ENCODE measurements at regions not wholly inside any gene's neighbourhood (a gene's known extent, or its start where the extent isn't known, plus 50 kb on each side); places are given as distances from the start of the nearest gene placed in this dataset.

GRCh38 chr2:78940998-78941397 is 84.5 kb upstream of the REG3G start:
- in situ Hi-C loops (cut with MboI; ENCODE audit: low pct_ligation_motif_present in 1 of 4, low pct_unique_long_range_greater_than_20kb in 1 of 4, low sequenced_read_pairs in 3 of 4) = no loop called here
- WGBS, 2 donors (ENCODE audit: low coverage in 1 of 2) = 46 to 60% methylated on average over 2 to 6 of the region's 6 CpGs

GRCh38 chr2:78941751-78942150 is 83.8 kb upstream of the REG3G start:
- in situ Hi-C loops (cut with MboI; ENCODE audit: low pct_ligation_motif_present in 1 of 4, low pct_unique_long_range_greater_than_20kb in 1 of 4, low sequenced_read_pairs in 3 of 4) = no loop called here
- no peak for TF ChIP-seq POLR2AphosphoS5 (IDR thresholded peaks at IDR 0.05)
- TF ChIP-seq POLR2A (IDR thresholded peaks at IDR 0.05) = no peak
- no peak for TF ChIP-seq EP300 (IDR thresholded peaks at IDR 0.05; ENCODE audit: low read depth)
- no peak for TF ChIP-seq CTCF (IDR thresholded peaks at IDR 0.05)
- WGBS, 2 donors (ENCODE audit: low coverage in 1 of 2) = 58 to 59% methylated on average over 2 of the region's 2 CpGs

More at GRCh38 chr2:78940998-78941397, 84.5 kb upstream of the REG3G start:
- Histone ChIP-seq H3K27me3 (no peaks in the 10 kb centered on the region), H3K4me1 (no peaks in the 10 kb centered on the region), H3K27ac (no peak overlapping the region), H3K4me3 (no peak overlapping the region), H3K9me3 (no peaks in the 10 kb centered on the region), H3K36me3 (no peaks in the 10 kb centered on the region)
- TF ChIP-seq CTCF (IDR thresholded peaks at IDR 0.05) (no peak), EP300 (IDR thresholded peaks at IDR 0.05; ENCODE audit: low read depth) (no peak), POLR2A (IDR thresholded peaks at IDR 0.05) (no peak), POLR2AphosphoS5 (IDR thresholded peaks at IDR 0.05) (no peak)
- intact Hi-C loops (cut with DNase I; ENCODE audit: low total_unique reads) = no loop called here
- no peak for DNase-seq

GRCh38 chr2:78963881-78964280 is 61.6 kb upstream of the REG3G start:
- Histone ChIP-seq H3K27ac (no peak overlapping the region), H3K36me3 (no peaks in the 10 kb centered on the region), H3K9me3 (no peaks in the 10 kb centered on the region), H3K4me3 (no peak overlapping the region), H3K27me3 (no peaks in the 10 kb centered on the region), H3K4me1 (no peaks in the 10 kb centered on the region)
- no peak for TF ChIP-seq POLR2AphosphoS5 (IDR thresholded peaks at IDR 0.05)
- TF ChIP-seq CTCF (IDR thresholded peaks at IDR 0.05) = no peak
- no peak for TF ChIP-seq EP300 (IDR thresholded peaks at IDR 0.05; ENCODE audit: low read depth)
- no peak for TF ChIP-seq POLR2A (IDR thresholded peaks at IDR 0.05)
- DNase-seq = no peak
- in situ Hi-C loops (cut with MboI; ENCODE audit: low pct_ligation_motif_present in 1 of 4, low pct_unique_long_range_greater_than_20kb in 1 of 4, low sequenced_read_pairs in 3 of 4) (no loop called here), intact Hi-C loops (cut with DNase I; ENCODE audit: low total_unique reads) (no loop called here)
- WGBS, 2 donors (ENCODE audit: low coverage in 1 of 2) = 61 to 86% methylated on average over 1 to 2 of the region's 2 CpGs

More at GRCh38 chr2:78941751-78942150, 83.8 kb upstream of the REG3G start:
- no peaks in the 10 kb centered on the region for H3K27me3 ChIP-seq
- DNase-seq = no peak
- H3K4me3 ChIP-seq = no peak overlapping the region
- no peak overlapping the region for H3K27ac ChIP-seq
- no peaks in the 10 kb centered on the region for H3K36me3 ChIP-seq
- intact Hi-C loops (cut with DNase I; ENCODE audit: low total_unique reads) = no loop called here
- H3K4me1 ChIP-seq = no peaks in the 10 kb centered on the region
- peaks cover 0 to 4% of the 10 kb centered on the region in 2 donors for H3K9me3 ChIP-seq

GRCh38 chr2:78967294-78967693 is 58.2 kb upstream of the REG3G start:
- intact Hi-C loops (cut with DNase I; ENCODE audit: low total_unique reads) = no loop called here
- WGBS, 2 donors (ENCODE audit: low coverage in 1 of 2) = 56% methylated on average over 4 of the region's 4 CpGs; no CpG with 5 or more reads in 1 of the 2 donors
- TF ChIP-seq POLR2AphosphoS5 (IDR thresholded peaks at IDR 0.05) = no peak
- TF ChIP-seq CTCF (IDR thresholded peaks at IDR 0.05) = no peak
- no peak for TF ChIP-seq EP300 (IDR thresholded peaks at IDR 0.05; ENCODE audit: low read depth)
- no peak for TF ChIP-seq POLR2A (IDR thresholded peaks at IDR 0.05)

More at GRCh38 chr2:78967294-78967693, 58.2 kb upstream of the REG3G start:
- in situ Hi-C loops (cut with MboI; ENCODE audit: low pct_ligation_motif_present in 1 of 4, low pct_unique_long_range_greater_than_20kb in 1 of 4, low sequenced_read_pairs in 3 of 4) = no loop called here
- Histone ChIP-seq H3K36me3 (no peaks in the 10 kb centered on the region), H3K27ac (no peak overlapping the region), H3K27me3 (no peaks in the 10 kb centered on the region), H3K9me3 (no peaks in the 10 kb centered on the region), H3K4me3 (no peak overlapping the region), H3K4me1 (no peaks in the 10 kb centered on the region)
- DNase-seq = no peak

Data from transverse colon (tissue), 4 donors.